ENCODE measurements at regions not wholly inside any gene's neighbourhood (a gene's known extent, or its start where the extent isn't known, plus 50 kb on each side); places are given as distances from the start of the nearest gene placed in this dataset.

DNA sequence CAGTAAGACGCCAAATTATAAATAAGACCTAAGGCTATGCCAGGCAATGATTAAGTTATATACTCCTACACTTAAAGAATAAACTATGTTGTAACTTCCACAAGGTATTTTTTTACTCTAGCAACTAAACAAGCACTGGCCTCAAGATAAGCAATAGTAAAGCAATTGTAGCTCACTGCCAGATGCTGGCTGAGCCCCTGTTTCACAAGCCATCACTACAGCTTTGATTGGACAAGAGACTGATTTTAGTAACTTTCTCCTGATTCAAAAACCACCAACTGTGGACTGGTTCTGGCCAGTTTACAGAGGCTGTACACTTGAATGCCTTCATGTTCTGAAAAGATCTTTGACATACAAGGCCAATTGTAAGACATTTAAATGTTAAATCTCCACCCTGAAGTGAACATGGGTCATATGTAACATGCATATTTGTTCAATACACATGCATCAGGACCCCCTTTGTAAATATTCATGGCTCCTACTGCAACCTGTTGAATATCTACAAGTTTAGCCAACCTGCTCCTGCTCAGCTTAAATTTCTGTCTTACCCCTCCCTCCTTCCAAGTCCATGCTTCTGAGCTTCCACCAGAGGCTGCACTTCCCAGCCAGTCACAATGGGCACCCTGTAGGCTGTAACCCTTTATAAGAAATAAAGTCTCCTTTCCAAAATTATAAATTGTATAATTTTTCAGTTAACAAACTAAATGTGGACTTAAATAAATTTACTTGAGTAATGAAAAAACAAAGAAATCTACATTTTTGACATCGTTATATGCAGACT lies 423.6 kb downstream of the ANKRD50 start:
- H4K20me1 ChIP-seq = no peaks in the 10 kb centered on the region
- TF ChIP-seq Cebpa-rat (IDR thresholded peaks at IDR 0.05) = no peak
- H3K9me3 ChIP-seq = no peaks in the 10 kb centered on the region
- no peaks in the 10 kb centered on the region for H3K4me1 ChIP-seq
- H3K4me2 ChIP-seq = no peak overlapping the region
- no peaks in the 10 kb centered on the region for H3K27me3 ChIP-seq
- H3K27ac ChIP-seq = no peak overlapping the region
- no peak overlapping the region for H3K9ac ChIP-seq
- no peak overlapping the region for H3K4me3 ChIP-seq
- no peaks in the 10 kb centered on the region for H3K36me3 ChIP-seq

DNA sequence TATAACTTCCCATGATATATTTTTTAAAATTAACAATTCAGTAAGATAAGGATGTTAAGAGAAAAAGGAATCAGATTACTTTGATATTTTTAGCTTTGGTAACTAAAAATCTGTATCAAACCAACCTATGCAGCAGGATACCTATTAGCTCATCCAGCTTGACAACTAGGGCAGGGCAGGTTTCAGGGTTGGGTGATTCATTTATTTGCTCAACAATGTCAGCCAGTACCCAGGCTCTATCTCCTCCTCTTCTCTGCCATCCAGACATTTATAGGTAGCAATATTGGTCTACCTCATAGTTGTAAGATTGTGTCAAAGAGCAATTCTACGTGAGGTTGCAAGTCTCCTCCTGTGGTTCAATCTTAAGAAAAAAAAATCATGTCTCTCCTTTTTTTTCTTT lies 421.9 kb downstream of the ANKRD50 start:
- no peak overlapping the region for H3K27ac ChIP-seq

DNA sequence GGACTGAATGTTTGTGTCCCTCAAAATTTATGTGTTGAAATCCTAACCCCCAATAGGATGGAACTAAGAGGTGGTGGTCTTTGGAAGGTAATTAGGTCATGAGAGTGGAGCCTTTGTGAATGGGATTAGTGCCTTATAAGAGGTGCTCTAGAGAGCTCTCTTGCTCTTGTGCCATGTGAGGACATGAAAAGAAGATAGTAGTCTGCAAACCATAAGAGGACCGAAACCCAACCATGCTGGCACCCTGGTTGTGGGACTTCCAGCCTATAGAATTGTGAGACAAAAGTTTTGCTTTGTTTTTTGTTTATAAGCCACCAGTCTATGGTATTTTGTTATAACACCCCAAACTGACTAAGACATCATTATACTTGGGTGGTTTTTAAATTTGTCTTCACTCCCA lies 417.1 kb downstream of the ANKRD50 start:
- Histone ChIP-seq H4K20me1 (no peaks in the 10 kb centered on the region), H3K27ac (no peak overlapping the region), H3K4me1 (no peaks in the 10 kb centered on the region), H3K4me3 (no peak overlapping the region), H3K36me3 (no peaks in the 10 kb centered on the region), H3K4me2 (no peak overlapping the region), H3K27me3 (no peaks in the 10 kb centered on the region), H3K9me3 (no peaks in the 10 kb centered on the region), H3K9ac (no peak overlapping the region)
- TF ChIP-seq Cebpa-rat (IDR thresholded peaks at IDR 0.05) = no peak

More for the DNA sequence above, 421.9 kb downstream of the ANKRD50 start:
- Histone ChIP-seq H3K9me3 (no peaks in the 10 kb centered on the region), H3K36me3 (no peaks in the 10 kb centered on the region), H3K27me3 (no peaks in the 10 kb centered on the region), H3K4me3 (no peak overlapping the region), H4K20me1 (no peaks in the 10 kb centered on the region), H3K4me2 (no peak overlapping the region), H3K9ac (no peak overlapping the region), H3K4me1 (no peaks in the 10 kb centered on the region)
- no peak for TF ChIP-seq Cebpa-rat (IDR thresholded peaks at IDR 0.05)

DNA sequence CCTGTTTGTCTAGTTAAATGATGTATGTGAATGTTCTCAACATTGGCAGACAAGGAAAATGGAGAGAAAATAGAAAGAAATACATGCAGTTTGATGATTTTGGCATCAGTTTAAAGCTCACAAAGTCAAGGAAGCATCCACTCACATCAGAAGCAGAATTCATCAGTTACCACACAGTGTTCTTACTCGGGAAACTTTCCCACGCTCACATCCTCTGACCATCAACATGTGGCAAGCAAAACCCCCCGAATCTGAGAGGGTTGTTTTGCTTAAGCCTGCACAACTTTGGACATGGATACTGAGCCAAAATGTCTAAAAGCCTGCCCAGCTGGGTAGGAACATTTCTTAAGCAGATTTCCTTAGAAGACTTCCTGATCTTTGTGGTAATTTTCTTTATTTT lies 407.6 kb downstream of the ANKRD50 start:
- H3K27ac ChIP-seq = no peak overlapping the region
- H3K4me1 ChIP-seq = peaks cover 10% of the 10 kb centered on the region
- no peaks in the 10 kb centered on the region for H3K36me3 ChIP-seq
- peak overlapping the region; percentile 54 for H3K4me2 ChIP-seq
- H3K9ac ChIP-seq = no peak overlapping the region
- H4K20me1 ChIP-seq = no peaks in the 10 kb centered on the region
- TF ChIP-seq Cebpa-rat (IDR thresholded peaks at IDR 0.05) = no peak
- H3K9me3 ChIP-seq = no peaks in the 10 kb centered on the region
- no peaks in the 10 kb centered on the region for H3K27me3 ChIP-seq
- no peak overlapping the region for H3K4me3 ChIP-seq

DNA sequence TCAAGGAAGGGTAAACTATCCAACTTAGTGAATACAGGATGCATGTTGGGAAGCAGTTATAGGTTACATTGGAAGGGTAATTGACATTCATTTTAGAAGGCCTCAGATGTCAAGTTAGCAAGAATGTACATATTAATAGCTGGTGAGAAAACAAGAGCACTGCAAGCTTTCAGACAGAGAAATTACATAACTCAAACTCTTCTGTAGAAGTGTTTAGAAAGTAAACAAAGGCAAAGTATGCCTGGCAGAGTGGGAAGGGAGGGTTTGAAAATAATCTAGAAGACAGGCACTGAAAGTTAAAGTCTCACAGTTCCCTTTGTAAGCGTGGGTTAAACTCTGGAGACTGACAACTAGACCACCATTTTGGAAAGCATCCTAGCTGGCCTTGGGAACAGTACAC lies 406.2 kb downstream of the ANKRD50 start:
- H3K36me3 ChIP-seq = no peaks in the 10 kb centered on the region
- H3K4me3 ChIP-seq = no peak overlapping the region
- no peak overlapping the region for H3K4me2 ChIP-seq
- no peak overlapping the region for H3K27ac ChIP-seq
- H3K9ac ChIP-seq = no peak overlapping the region
- H3K27me3 ChIP-seq = no peaks in the 10 kb centered on the region
- H3K9me3 ChIP-seq = no peaks in the 10 kb centered on the region
- H4K20me1 ChIP-seq = no peaks in the 10 kb centered on the region
- peaks cover 10% of the 10 kb centered on the region for H3K4me1 ChIP-seq
- TF ChIP-seq Cebpa-rat (IDR thresholded peaks at IDR 0.05) = no peak

DNA sequence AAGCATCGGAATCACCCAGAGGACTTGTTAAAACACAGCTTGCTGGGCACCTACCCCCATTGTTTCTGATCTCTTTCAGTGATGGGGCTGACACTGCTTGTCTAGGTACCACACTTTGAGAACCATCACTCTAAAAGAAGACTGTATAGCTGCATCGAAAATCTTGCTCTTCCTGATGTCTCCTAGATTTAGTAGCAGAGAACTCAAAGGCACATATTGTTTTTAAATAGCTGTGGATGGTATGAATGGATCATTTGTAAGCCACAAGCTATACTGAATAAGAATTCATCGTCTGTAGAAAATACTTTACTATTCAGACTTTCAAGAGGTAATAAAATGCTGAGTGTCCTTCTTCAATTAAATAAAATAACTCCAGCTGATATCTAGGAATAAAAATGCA lies 405.4 kb downstream of the ANKRD50 start:
- no peaks in the 10 kb centered on the region for H3K9me3 ChIP-seq
- no peak overlapping the region for H3K4me2 ChIP-seq
- H3K4me1 ChIP-seq = peaks cover 10% of the 10 kb centered on the region
- no peaks in the 10 kb centered on the region for H3K36me3 ChIP-seq
- no peak for TF ChIP-seq Cebpa-rat (IDR thresholded peaks at IDR 0.05)
- no peak overlapping the region for H3K4me3 ChIP-seq
- H3K27me3 ChIP-seq = no peaks in the 10 kb centered on the region
- H4K20me1 ChIP-seq = no peaks in the 10 kb centered on the region
- no peak overlapping the region for H3K27ac ChIP-seq
- H3K9ac ChIP-seq = no peak overlapping the region

DNA sequence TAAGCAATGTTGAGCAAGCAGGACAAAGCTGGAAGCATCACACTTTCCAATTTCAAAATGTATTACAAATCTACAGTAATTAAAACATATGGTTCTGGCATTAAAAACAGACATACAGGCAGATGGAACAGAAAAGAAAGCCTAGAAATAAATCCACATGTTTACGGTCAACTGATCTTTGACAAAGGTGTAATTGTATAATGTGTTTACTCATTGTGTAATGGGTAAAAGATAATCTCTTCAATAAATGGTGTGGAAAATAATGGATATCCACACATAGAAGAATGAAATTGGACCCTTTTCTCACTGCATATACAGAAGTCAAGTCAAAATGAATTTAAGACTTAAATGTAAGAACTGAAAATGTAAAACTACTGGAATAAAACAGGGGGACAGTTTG lies 394.2 kb downstream of the ANKRD50 start:
- Histone ChIP-seq H3K36me3 (no peaks in the 10 kb centered on the region), H3K27ac (no peak overlapping the region), H3K4me2 (no peak overlapping the region)

DNA sequence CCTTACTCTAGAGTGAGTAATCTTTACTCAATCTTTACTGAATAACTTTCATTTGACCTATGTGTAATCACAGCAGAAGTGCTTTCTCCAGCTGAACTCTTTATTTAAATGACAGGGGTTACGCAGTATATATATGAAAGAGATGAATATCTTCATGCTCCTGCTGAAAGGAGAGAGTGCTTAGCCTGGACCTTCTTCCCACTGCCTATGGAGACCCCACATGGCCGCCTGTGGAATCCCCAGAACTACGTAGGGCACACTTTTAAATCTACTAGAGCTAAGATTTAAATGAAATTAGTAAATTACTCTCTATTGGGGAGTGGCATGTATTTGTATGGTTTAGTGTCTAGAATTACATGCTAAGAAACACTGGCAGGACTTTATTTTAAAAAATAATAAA lies 391.2 kb downstream of the ANKRD50 start:
- Histone ChIP-seq H3K4me2 (no peak overlapping the region), H3K9ac (no peak overlapping the region), H3K27ac (no peak overlapping the region), H3K27me3 (no peaks in the 10 kb centered on the region), H4K20me1 (no peaks in the 10 kb centered on the region), H3K9me3 (no peaks in the 10 kb centered on the region), H3K4me3 (no peak overlapping the region), H3K4me1 (no peaks in the 10 kb centered on the region), H3K36me3 (no peaks in the 10 kb centered on the region)
- no peak for TF ChIP-seq Cebpa-rat (IDR thresholded peaks at IDR 0.05)

More for the DNA sequence above, 394.2 kb downstream of the ANKRD50 start:
- Histone ChIP-seq H4K20me1 (no peaks in the 10 kb centered on the region), H3K9ac (no peak overlapping the region), H3K27me3 (no peaks in the 10 kb centered on the region), H3K9me3 (no peaks in the 10 kb centered on the region), H3K4me1 (no peaks in the 10 kb centered on the region), H3K4me3 (no peak overlapping the region)
- no peak for TF ChIP-seq Cebpa-rat (IDR thresholded peaks at IDR 0.05)

DNA sequence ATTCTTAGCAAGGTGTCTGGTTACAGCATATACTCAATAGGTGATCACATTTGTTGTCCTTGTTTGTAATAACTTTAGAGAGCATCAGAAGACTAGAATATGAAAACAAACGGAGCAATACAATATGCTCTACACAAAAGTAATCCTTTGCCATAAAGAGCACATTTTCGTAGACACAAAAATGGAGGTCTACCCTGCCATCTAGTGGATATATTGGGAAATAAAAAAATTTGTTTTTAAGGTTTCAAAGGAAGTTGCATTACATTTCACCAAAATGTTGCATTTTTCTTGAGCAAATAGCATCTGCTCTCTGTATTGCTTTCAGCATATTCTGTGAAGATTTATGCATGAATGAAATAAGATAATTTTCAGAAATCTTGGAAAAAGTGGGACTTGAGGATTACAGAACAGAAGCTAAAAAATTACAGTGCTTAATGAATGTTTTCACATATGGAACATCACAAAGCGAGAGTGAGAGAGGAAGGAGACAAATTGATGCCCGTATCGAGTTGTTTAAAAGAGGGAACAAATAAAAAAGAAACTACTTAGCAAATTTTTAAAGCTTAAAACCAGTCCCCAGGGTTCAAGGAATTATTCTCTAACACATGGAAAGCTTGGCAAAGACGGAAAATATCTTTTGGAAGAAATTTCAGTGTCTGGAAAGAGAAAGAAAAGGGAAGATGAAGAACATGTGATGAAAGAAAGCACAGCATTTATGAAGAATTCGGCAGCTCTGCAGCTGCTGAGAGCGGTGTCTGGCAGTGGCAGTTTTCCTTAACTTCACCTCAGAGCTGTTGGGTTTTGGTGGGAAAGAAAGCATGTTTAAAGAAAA lies 390.1 kb downstream of the ANKRD50 start:
- TF ChIP-seq Cebpa-rat (IDR thresholded peaks at IDR 0.05) = no peak
- Histone ChIP-seq H4K20me1 (no peaks in the 10 kb centered on the region), H3K4me2 (no peak overlapping the region), H3K4me3 (no peak overlapping the region), H3K9me3 (no peaks in the 10 kb centered on the region), H3K36me3 (no peaks in the 10 kb centered on the region), H3K9ac (no peak overlapping the region), H3K27me3 (no peaks in the 10 kb centered on the region), H3K4me1 (no peaks in the 10 kb centered on the region), H3K27ac (no peak overlapping the region)

DNA sequence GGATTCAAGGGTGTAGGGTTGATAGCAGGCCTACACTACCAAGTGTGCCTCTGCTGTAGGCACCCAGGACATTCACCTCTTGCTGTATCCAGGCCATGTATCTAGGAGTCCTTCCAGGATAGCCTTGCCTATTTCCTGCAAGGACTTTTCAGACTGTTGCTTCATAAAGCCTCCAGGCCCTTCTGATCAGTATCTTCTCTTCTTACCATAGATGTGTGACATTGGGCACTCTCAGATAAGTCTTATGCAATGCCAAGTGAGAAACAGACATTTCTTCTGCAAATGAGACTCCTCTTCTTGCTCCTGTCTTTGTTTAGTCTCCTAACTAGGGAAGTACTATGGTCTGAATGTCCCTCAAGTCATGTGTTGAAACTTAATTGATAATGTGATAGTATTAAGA lies 386.8 kb downstream of the ANKRD50 start:
- Histone ChIP-seq H3K4me3 (no peak overlapping the region), H3K4me1 (no peaks in the 10 kb centered on the region), H3K4me2 (no peak overlapping the region), H3K9me3 (no peaks in the 10 kb centered on the region), H4K20me1 (no peaks in the 10 kb centered on the region), H3K27ac (no peak overlapping the region), H3K9ac (no peak overlapping the region), H3K27me3 (no peaks in the 10 kb centered on the region), H3K36me3 (no peaks in the 10 kb centered on the region)
- TF ChIP-seq Cebpa-rat (IDR thresholded peaks at IDR 0.05) = no peak

Data from BLaER1 (cell line).